SH-SY5Y (cell line): ENCODE measurements at regions not wholly inside any gene's neighbourhood (a gene's known extent, or its start where the extent isn't known, plus 50 kb on each side); places are given as distances from the start of the nearest gene placed in this dataset.

ENCODE experiments used
- GATA2 ChIP-seq: IDR thresholded peaks from 2 replicates; pipeline ENCODE4 v1.6.1; 2011; ENCODE audit warnings: mild to moderate bottlenecking, low read depth, low read length
- GATA3 ChIP-seq: IDR thresholded peaks from 2 replicates; pipeline ENCODE4 v1.6.1; 2011; ENCODE audit warnings: low read depth, mild to moderate bottlenecking, low read length, moderate library complexity

DNA sequence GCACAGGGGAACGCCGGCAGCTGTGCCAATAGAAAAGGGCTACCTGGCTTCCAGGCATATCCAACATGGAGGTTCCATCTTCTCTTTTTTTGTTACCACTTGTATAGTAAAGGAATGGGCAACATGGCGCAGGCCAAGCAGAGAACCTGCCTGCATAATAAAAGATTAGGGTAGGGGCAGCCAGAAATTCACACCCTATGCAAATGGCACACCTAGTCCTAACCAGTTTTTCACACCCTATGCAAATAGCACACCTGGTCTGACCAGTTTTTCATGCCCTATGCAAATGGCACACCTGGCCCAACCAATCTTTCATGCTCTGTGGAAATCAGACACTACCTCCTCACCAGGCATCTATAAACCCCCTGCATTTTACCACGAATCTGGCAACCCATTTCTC, 369.5 kb downstream of the IPMK start:
- no peak for TF ChIP-seq GATA2
- no peak for TF ChIP-seq GATA3
